ENCODE measurements at regions not wholly inside any gene's neighbourhood (a gene's known extent, or its start where the extent isn't known, plus 50 kb on each side); places are given as distances from the start of the nearest gene placed in this dataset.
A peak's percentile ranks its signal among the peaks of the same experiment; 100 is the strongest.

DNA sequence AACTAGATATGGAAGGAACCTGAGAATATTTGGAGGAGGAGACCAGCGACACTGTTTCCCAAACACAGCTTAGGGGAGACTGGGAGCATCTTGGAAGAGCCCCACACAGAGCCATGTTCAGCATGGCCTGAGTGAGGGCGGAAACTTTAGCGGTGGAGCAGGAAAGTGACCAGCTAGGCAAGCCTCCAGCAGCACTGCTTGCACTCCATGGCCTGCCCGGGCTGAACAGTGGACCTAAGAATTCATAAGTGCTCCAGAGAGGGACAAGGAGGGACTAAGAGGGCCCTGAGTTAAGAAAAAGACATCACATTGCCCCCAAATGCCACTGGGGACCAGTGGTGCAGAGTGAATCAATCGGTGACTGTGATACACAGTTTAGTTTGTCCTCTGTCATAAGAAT, 566.4 kb downstream of the TNS1 start:
- H3K4me1 ChIP-seq: peaks cover 10 to 77% (median 29%) of the 10 kb centered on the region in 10 experiments; a peak in 19 of 20 replicates
- no peak overlapping the region for H3K9ac ChIP-seq
- peaks cover 0 to 27% (median 0%) of the 10 kb centered on the region in 11 experiments; a peak in 5 of 22 replicates for H3K27me3 ChIP-seq
- no peaks in the 10 kb centered on the region for H4K20me1 ChIP-seq
- no peak overlapping the region for H3K4me3 ChIP-seq
- H3K4me2 ChIP-seq: peak overlapping the region in 2 of 11 experiments; percentile 13 to 29; a peak in 3 of 22 replicates
- TF ChIP-seq Cebpa-rat (IDR thresholded peaks at IDR 0.05): no peak
- H3K27ac ChIP-seq: no peak overlapping the region
- no peaks in the 10 kb centered on the region for H3K36me3 ChIP-seq
- no peaks in the 10 kb centered on the region for H3K9me3 ChIP-seq (replicated peaks in 1 of 11)

- no peaks in the 10 kb centered on the region for H4K20me1 ChIP-seq
- H3K27me3 ChIP-seq: peaks cover 0 to 27% (median 0%) of the 10 kb centered on the region in 11 experiments; a peak in 5 of 22 replicates
- H3K27ac ChIP-seq: no peak overlapping the region
- H3K4me3 ChIP-seq: 0 out of 20 replicates have a peak overlapping the region, but pooled peaks of 1 of the 10 experiments have one; percentile 13
- no peak for TF ChIP-seq Cebpa-rat (IDR thresholded peaks at IDR 0.05)
- H3K4me1 ChIP-seq: peaks cover 10 to 96% (median 42%) of the 10 kb centered on the region in 10 experiments; a peak in 19 of 20 replicates
- H3K4me2 ChIP-seq: peak overlapping the region in 10 of 11 experiments; percentile 3 to 76 (median 40); a peak in 18 of 22 replicates
- no peaks in the 10 kb centered on the region for H3K9me3 ChIP-seq (replicated peaks in 1 of 11)
- H3K9ac ChIP-seq: peak overlapping the region in 1 of 11 experiments; percentile 10; a peak in 2 of 22 replicates
- no peaks in the 10 kb centered on the region for H3K36me3 ChIP-seq
Observed at GRCh38 chr2:217434180-217434975, 568.4 kb downstream of the TNS1 start.

DNA sequence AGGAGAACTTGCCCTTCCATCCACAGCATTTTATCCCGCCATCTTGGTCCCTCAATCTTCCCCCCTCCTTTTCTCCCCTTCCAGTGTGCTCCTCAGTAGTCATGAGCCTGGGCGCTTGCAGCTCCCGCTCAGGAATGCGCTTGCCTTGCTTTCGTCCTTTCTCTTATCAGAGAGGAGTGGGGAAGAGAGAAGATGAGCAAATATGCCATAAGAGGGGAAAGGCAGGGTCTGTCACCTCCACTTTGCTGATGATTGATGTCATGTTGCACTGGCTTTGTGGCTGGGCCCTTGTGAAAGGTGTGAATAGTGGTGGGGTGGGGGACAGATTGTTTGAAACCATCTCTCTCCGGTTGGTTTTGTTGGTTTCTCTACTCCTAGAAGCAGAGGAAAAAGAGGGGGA, 569.3 kb downstream of the TNS1 start:
- no peak for TF ChIP-seq Cebpa-rat (IDR thresholded peaks at IDR 0.05)
- H3K9ac ChIP-seq: no peak overlapping the region
- H3K9me3 ChIP-seq (replicated peaks in 1 of 11): no peaks in the 10 kb centered on the region
- H4K20me1 ChIP-seq: no peaks in the 10 kb centered on the region
- H3K4me3 ChIP-seq: no peak overlapping the region
- H3K27ac ChIP-seq: no peak overlapping the region
- H3K27me3 ChIP-seq: peaks cover 0 to 27% (median 0%) of the 10 kb centered on the region in 11 experiments; a peak in 5 of 22 replicates
- H3K4me2 ChIP-seq: peak overlapping the region in 7 of 11 experiments; percentile 3 to 76 (median 48); a peak in 6 of 22 replicates
- H3K4me1 ChIP-seq: peaks cover 10 to 91% (median 39%) of the 10 kb centered on the region in 10 experiments; a peak in 19 of 20 replicates
- no peaks in the 10 kb centered on the region for H3K36me3 ChIP-seq

DNA sequence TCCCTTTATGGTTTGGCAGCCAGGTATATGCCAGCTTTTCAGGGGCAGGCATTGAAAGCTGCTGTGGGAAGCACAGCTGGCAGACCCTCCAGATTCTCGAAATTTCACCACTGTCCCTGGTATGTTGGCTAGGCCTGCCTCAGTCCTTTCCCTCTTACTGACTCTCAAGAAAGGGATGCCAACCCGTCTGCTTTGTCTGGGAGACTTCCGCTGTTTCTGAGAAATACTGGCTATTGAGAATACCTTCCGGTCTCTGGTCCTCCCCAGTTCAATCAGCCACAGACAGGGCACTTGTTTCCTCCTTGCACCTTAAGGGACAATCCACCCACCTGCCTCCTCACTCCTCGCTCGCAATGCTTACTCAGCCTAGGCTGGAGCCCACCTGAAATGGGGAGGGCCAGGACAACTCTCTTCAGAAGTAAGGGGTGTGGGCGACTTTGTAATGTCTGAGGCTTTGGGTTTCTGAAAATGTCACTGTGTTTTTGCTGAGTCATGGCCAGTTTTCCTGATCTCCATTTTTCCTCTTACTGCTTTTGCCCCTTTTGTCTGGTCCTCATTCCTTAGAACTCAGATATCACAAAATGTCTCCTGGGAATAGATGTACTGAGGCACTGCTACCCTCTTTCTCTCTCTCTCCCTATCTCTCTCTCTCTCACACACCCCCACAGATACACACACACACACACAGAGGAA, 571.1 kb downstream of the TNS1 start:
- no peaks in the 10 kb centered on the region for H3K36me3 ChIP-seq
- peaks cover 0 to 15% (median 0%) of the 10 kb centered on the region in 11 experiments; a peak in 3 of 22 replicates for H3K27me3 ChIP-seq
- peak overlapping the region in 1 of 11 experiments; percentile 10; a peak in 2 of 22 replicates for H3K9ac ChIP-seq
- H3K27ac ChIP-seq: peak overlapping the region in 8 of 11 experiments; percentile 28 to 68 (median 42); a peak in 13 of 22 replicates
- no peak overlapping the region for H3K4me3 ChIP-seq
- H3K4me2 ChIP-seq: peak overlapping the region in 9 of 11 experiments; percentile 21 to 66 (median 49); a peak in 18 of 22 replicates
- TF ChIP-seq Cebpa-rat (IDR thresholded peaks at IDR 0.05): no peak
- no peaks in the 10 kb centered on the region for H4K20me1 ChIP-seq
- H3K4me1 ChIP-seq: peaks cover 10 to 76% (median 37%) of the 10 kb centered on the region in 10 experiments; a peak in 19 of 20 replicates
- 0 out of 22 replicates have a peak, but pooled peaks cover 0 to 5% (median 0%) of the 10 kb centered on the region in 11 experiments for H3K9me3 ChIP-seq (replicated peaks in 1 of 11)

DNA sequence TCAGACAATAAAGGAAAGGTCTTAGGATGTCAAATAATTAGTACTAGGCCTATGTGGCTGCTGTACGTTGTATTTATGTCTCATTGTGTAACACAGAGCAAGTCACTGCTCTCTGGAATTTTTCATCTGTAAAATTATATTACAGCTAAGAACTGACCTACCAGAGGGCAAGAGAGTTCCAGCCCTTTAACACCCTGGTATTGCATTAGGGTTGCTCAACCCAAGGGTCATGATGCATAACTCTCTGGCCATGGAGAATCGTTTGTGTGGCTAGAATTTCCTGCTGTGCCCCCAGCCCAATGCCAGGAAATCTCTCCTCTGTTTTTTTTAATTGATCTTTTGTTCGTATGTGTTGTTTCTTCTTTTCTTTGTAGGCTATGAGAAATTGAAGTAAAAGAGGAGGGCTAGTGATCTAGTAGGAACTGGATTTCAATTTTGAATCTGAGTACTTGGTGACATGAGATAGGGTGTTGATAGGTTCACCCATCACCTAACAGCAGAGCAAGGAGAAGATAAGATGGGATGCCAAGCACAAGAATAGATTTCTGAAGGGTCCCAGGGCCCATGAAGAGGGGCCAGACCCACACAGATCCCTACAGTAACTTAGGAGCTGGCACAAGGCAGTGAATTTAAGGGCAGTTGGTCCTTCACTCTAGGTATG, 571.2 kb upstream of the TNP1 start:
- H3K27me3 ChIP-seq: peaks cover 0 to 8% (median 0%) of the 10 kb centered on the region in 11 experiments; a peak in 3 of 22 replicates
- H3K4me2 ChIP-seq: peak overlapping the region in 9 of 11 experiments; percentile 21 to 66 (median 49); a peak in 17 of 22 replicates
- no peaks in the 10 kb centered on the region for H4K20me1 ChIP-seq
- no peaks in the 10 kb centered on the region for H3K36me3 ChIP-seq
- H3K4me3 ChIP-seq: no peak overlapping the region
- H3K27ac ChIP-seq: peak overlapping the region in 8 of 11 experiments; percentile 28 to 68 (median 42); a peak in 14 of 22 replicates
- peak overlapping the region in 1 of 11 experiments; percentile 46; a peak in 3 of 22 replicates for H3K9ac ChIP-seq
- H3K9me3 ChIP-seq (replicated peaks in 1 of 11): 0 out of 22 replicates have a peak, but pooled peaks cover 0 to 7% (median 0%) of the 10 kb centered on the region in 11 experiments
- H3K4me1 ChIP-seq: peaks cover 10 to 70% (median 35%) of the 10 kb centered on the region in 10 experiments; a peak in 19 of 20 replicates
- TF ChIP-seq Cebpa-rat (IDR thresholded peaks at IDR 0.05): peak in 6 of 11 experiments; percentile 27 to 80 (median 44); a peak in 4 of 22 replicates

GRCh38 chr2:217429981-217430500, 570.2 kb upstream of the TNP1 start:
- Histone ChIP-seq H3K36me3 (0 out of 22 replicates have a peak, but pooled peaks cover 0 to 4% (median 0%) of the 10 kb centered on the region in 11 experiments), H3K4me3 (no peak overlapping the region), H4K20me1 (no peaks in the 10 kb centered on the region), H3K9me3 (replicated peaks in 1 of 11) (peaks cover 0 to 13% (median 0%) of the 10 kb centered on the region in 11 experiments; a peak in 6 of 22 replicates), H3K9ac (no peak overlapping the region; a peak in 1 of 22 replicates), H3K4me2 (peak overlapping the region in 6 of 11 experiments; percentile 43 to 66 (median 62); a peak in 10 of 22 replicates), H3K27ac (peak overlapping the region in 4 of 11 experiments; percentile 9 to 68 (median 46); a peak in 7 of 22 replicates), H3K27me3 (peaks cover 0 to 6% (median 0%) of the 10 kb centered on the region in 11 experiments; a peak in 1 of 22 replicates), H3K4me1 (peaks cover 10 to 60% (median 32%) of the 10 kb centered on the region in 10 experiments; a peak in 19 of 20 replicates)
- no peak for TF ChIP-seq Cebpa-rat (IDR thresholded peaks at IDR 0.05)

DNA sequence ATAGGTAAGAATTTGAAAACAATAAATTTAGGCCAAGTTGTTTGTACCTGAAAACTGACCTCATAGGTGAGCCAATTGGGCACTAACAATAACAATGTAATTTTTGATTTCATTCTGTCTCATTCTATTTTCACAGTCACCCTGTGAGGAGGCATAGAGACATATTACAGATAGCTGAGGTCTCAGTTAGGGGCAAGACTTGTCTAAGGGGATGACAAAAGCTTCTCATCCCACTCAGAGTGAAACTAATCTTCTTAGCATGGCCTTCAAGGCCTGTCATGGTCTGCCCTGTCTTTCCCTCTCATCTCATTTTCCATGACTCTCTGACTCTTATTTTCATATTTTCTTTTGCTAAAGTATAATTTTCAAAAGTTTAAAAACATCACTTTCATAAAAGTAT, 562.0 kb upstream of the TNP1 start:
- Histone ChIP-seq H3K4me1 (no peaks in the 10 kb centered on the region), H3K36me3 (0 out of 22 replicates have a peak, but pooled peaks cover 0 to 4% (median 0%) of the 10 kb centered on the region in 11 experiments), H3K4me3 (no peak overlapping the region), H4K20me1 (no peaks in the 10 kb centered on the region), H3K9ac (no peak overlapping the region), H3K4me2 (no peak overlapping the region), H3K9me3 (replicated peaks in 1 of 11) (peaks cover 0 to 15% (median 0%) of the 10 kb centered on the region in 11 experiments; a peak in 6 of 22 replicates), H3K27me3 (peaks cover 0 to 22% (median 0%) of the 10 kb centered on the region in 11 experiments; a peak in 1 of 22 replicates), H3K27ac (no peak overlapping the region)
- TF ChIP-seq Cebpa-rat (IDR thresholded peaks at IDR 0.05): no peak

All from BLaER1 treated with 17β-estradiol and CSF1 and Interleukin-3, amounts not matched to agents 10 nM and 100 nM (cell line).